GM10248 (cell line): ENCODE measurements at regions not wholly inside any gene's neighbourhood (a gene's known extent, or its start where the extent isn't known, plus 50 kb on each side); places are given as distances from the start of the nearest gene placed in this dataset.

Source experiments
- CTCF ChIA-PET: fragments of 300-600 bp; sonication (Branson Sonifier 250); formaldehyde crosslinking; extraction: SDS; loops from one replicate; lab custom pipeline; 2021; ENCODE audit warnings: antibody characterized with exemption; lab: Yijun Ruan, JAX
- POLR2A ChIA-PET: fragments of 350-650 bp; sonication (Branson Sonifier 250); formaldehyde crosslinking; extraction: SDS; loops from one replicate; lab custom pipeline; 2020; ENCODE audit warnings: antibody characterized with exemption; lab: Yijun Ruan, JAX
- DNase-seq: peaks from one replicate; pipeline ENCODE4 v3.0.0; 2012; ENCODE audit errors: extremely low spot score
- TF ChIP-seq, protein P1 (sequence below): IDR thresholded peaks from 2 replicates; pipeline ENCODE4 v1.5.1; 2012; ENCODE audit warnings: mild to moderate bottlenecking, low read depth; ENCODE audit errors: extremely low read depth, missing control alignments, control extremely low read depth

DNA sequence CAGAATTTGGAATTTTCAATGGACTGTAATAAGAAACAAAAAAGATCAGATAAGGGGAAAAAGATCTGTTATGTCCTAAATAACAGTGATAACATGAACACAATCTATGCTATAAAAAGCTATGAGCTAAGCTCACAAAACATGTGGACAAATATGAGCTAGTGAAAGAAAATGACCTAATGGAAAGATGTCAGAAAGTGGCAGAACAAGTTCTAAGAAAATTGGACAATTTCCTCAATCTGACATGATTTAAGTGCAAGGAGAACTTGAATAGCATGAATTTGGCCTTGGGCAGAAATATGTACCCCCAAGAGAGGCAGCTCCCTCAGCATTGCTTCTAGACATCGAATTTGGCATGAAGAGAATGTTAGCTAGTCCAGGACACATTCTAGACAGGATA, 212.0 kb upstream of the PGR start:
- ChIA-PET CTCF (interaction anchor here (2.4 kb wide), 1 partner anchor 16 kb away, joined by 5 read pairs; no protein-coding TSS in a partner anchor), POLR2A (no interaction called here)
- DNase-seq, result no peak
- TF ChIP-seq, protein P1, sequence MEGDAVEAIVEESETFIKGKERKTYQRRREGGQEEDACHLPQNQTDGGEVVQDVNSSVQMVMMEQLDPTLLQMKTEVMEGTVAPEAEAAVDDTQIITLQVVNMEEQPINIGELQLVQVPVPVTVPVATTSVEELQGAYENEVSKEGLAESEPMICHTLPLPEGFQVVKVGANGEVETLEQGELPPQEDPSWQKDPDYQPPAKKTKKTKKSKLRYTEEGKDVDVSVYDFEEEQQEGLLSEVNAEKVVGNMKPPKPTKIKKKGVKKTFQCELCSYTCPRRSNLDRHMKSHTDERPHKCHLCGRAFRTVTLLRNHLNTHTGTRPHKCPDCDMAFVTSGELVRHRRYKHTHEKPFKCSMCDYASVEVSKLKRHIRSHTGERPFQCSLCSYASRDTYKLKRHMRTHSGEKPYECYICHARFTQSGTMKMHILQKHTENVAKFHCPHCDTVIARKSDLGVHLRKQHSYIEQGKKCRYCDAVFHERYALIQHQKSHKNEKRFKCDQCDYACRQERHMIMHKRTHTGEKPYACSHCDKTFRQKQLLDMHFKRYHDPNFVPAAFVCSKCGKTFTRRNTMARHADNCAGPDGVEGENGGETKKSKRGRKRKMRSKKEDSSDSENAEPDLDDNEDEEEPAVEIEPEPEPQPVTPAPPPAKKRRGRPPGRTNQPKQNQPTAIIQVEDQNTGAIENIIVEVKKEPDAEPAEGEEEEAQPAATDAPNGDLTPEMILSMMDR, result no peak

DNA sequence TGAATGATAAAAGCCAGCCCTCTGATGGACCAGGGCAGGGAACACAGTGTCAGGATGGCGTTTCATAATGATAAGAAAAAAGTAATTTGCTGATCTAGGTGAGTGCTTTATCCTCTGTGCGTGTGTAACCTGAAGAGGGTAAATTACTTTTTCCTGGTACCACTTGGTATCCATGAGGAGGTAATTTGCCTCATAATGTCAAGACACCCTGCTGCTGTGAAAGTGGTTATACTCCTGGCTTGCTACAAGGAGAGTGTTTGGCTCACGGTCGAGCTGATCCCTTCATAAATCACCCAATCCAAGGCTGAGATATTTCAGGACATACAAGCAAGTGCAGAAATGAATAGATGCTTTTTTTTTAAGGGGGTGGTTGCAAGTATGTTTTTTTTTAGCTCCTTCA, 207.2 kb upstream of the PGR start:
- DNase-seq, result no peak
- ChIA-PET POLR2A (no interaction called here), CTCF (no interaction called here)
- TF ChIP-seq, protein P1, result no peak

DNA sequence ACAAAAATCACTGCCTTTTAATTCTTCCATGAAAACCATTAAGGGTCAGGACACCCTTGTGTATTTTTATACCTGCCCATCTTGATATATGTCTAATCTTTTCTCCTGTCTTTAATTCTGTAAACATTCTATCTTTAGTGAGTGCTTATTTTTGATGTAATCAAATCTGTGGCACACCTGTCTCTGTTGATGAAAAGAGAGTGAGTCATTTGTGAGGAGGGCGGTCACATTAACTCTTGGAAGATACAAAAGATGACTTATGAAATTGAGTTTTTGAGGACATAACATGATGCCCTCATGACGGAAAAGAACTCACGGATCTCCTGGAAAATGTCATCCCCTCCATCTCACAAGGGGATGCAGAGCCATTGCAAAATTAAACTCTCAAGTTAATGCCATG, 206.5 kb upstream of the PGR start:
- POLR2A ChIA-PET, result no interaction called here
- no peak for DNase-seq
- CTCF ChIA-PET, result no interaction called here
- TF ChIP-seq, protein P1, result no peak

DNA sequence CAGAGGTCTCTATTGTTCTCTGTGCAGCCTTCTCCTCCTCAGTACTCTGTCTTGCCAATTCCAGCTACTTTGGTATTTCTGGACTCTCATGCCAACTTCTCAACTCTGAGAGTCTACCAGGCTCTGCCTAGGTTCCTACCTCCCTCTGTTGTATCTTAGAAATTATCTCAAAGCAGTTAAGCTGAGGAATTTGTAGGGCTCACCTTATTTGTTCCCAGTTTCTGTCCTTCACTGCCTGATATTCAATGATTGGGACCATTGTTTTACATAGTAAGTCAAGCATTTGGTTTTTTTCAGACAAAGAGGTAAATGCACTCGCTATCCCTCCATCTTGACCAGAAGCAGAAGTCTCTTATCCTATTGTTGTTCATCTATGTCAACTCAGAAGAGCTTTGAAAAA, 205.0 kb upstream of the PGR start:
- ChIA-PET POLR2A (no interaction called here), CTCF (no interaction called here)
- DNase-seq, result no peak
- TF ChIP-seq, protein P1, result no peak

DNA sequence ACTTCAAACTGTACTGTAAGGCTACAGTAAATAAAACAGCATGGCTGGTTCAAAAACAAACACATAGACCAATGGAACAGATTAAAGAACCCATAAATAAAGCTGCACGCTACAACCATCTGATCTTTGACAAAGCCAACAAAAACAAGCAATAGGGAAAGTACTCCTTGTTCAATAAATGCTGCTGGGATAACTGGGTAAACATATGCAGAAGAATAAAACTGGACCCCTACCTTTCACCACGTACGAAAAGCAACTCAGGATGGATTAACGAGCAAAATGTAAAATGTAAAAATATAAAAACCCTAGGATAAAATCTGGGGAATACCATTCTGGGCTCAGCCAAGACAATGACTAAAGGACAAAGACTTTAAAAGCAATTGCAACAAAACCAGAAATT, 201.8 kb upstream of the PGR start:
- ChIA-PET CTCF (no interaction called here), POLR2A (no interaction called here)
- no peak for DNase-seq
- TF ChIP-seq, protein P1, result no peak

DNA sequence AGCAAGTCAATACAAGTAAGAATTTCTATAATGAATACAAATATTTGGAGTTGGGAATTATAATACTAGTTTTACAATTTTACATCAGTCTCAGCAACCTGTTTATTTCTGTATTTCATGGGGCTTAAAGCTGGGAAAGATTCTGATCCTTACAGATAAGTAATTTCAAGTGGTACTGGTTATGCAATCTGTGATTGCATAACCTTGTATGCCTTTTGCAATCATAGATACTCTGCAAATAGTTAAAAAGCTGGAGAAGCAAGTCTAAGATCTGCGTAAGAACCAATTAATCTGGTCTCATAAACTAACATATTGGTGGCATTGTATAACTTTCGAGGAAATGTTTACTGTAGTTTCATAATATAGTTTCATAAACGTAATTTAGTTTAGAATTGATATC, 198.3 kb upstream of the PGR start:
- CTCF ChIA-PET, result no interaction called here
- TF ChIP-seq, protein P1, result no peak
- DNase-seq, result no peak
- POLR2A ChIA-PET, result no interaction called here

DNA sequence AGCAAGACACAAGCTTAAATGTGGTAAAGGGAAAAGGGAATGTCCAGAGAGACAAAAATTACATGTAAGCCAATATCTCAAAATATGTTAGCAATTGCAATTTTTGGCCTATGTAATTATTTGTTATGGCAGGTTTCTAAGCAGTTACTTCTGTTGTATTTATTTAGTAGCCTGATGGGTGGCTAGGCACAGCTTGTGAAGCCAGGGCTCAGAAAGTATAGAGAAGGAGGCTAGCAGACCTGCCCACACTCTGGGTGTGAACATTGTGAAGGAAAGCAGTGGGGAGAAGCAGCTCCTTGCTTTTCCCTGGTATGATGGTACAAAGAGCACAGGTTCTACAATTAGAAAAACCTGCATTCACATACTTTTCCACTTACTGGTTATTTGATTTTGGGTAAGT, 196.5 kb upstream of the PGR start:
- DNase-seq, result no peak
- POLR2A ChIA-PET, result no interaction called here
- TF ChIP-seq, protein P1, result no peak
- CTCF ChIA-PET, result interaction anchor here (1.5 kb wide), 1 partner anchor 16 kb away, joined by 5 read pairs; no protein-coding TSS in a partner anchor
